HCT116 (cell line): ENCODE measurements at regions not wholly inside any gene's neighbourhood (a gene's known extent, or its start where the extent isn't known, plus 50 kb on each side); places are given as distances from the start of the nearest gene placed in this dataset.

ENCODE experiments used
- CEBPB ChIP-seq: IDR thresholded peaks from 2 replicates; pipeline ENCODE4 v1.6.1; 2012; ENCODE audit warnings: low read depth
- POLR2A ChIP-seq: IDR thresholded peaks from 2 replicates; pipeline ENCODE4 v1.7.0; 2011; ENCODE audit warnings: borderline replicate concordance; ENCODE audit not compliant: insufficient read depth, insufficient read length; ENCODE audit errors: extremely low read depth
- RAD21 ChIP-seq: IDR thresholded peaks from 2 replicates; pipeline ENCODE4 v1.6.1; 2012; ENCODE audit warnings: low read depth, mild to moderate bottlenecking

DNA sequence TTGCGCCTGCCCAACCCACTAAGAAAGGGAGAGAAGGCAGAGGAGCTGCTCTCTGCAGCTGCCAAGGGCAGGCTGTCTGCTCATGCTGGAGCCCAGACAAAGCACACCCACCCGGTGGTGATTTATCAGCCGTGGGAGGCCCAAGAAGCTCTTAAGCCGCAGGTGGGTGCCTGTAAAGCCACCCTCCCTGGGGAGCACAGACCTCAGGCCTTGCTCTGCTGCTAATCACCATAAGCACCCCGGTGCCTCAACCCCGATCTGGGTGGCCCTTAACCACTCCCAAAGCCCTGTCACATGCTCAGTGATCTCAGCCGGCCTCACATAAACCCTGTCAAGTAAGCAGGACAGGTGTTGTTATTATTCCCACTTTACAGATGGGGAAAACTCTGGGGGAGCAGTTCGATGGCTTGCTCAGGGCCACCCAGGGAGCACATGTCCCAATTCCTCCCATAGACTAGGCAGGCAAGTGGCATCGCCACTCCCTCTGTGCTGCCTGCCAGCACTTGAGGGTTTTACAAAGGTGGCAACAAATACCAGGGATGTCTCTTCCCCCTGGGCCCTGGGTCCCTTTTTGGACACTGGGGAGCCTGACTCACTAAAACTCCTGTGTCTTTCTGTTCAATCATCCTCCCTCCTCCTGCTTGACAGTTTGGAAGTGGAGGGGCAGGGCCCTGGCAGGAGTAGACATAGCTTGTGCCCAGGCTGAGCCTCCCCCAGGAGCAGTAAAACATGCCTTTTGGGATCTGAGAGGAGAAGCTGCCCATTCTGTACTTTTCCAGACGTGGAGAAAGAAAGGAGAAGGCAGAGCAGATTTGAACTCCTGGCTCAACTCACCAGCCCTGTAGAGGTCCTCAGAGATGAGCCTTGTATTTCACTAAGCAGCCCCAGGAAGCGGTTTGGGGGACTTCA, 299.3 kb downstream of the SOX9 start:
- no peak for TF ChIP-seq CEBPB
- TF ChIP-seq POLR2A = no peak
- TF ChIP-seq RAD21 = no peak
